ENCODE measurements at regions not wholly inside any gene's neighbourhood (a gene's known extent, or its start where the extent isn't known, plus 50 kb on each side); places are given as distances from the start of the nearest gene placed in this dataset.

- TF ChIP-seq ZNF282 (CRISPR knock-in tag; IDR thresholded peaks at IDR 0.05) (no peak), CCNT2 (IDR thresholded peaks at IDR 0.05; ENCODE audit: borderline replicate concordance, extremely low read depth, insufficient read length, low read depth, low read length) (peak; percentile 74), XRCC5 (IDR thresholded peaks at IDR 0.05; ENCODE audit: low read depth, low read length) (no peak), ZNF79 (CRISPR knock-in tag; IDR thresholded peaks at IDR 0.05; ENCODE audit: low read depth) (no peak), ATF6 (CRISPR knock-in tag; IDR thresholded peaks at IDR 0.05) (no peak), POLR2AphosphoS2 (IDR thresholded peaks at IDR 0.05; ENCODE audit: low read length) (no peak), CBFA2T3 (IDR thresholded peaks at IDR 0.05) (peak; percentile 91), ZNF586 (CRISPR knock-in tag; conservative IDR thresholded peaks at IDR 0.05) (no peak), POLR2B (IDR thresholded peaks at IDR 0.05; ENCODE audit: low read depth, partially characterized antibody) (no peak), GTF2E2 (tag; IDR thresholded peaks at IDR 0.05) (no peak), EHMT2 (IDR thresholded peaks at IDR 0.05) (no peak), KDM5B (IDR thresholded peaks at IDR 0.05; ENCODE audit: insufficient replicate concordance, low read depth, low read length) (no peak), HDAC2 (IDR thresholded peaks at IDR 0.05) (peak; percentile 81; the same call in 1 of the 2 replicates), PCBP1 (IDR thresholded peaks at IDR 0.05; ENCODE audit: low read depth, low read length, poor library complexity, severe bottlenecking) (no peak), PHF21A (IDR thresholded peaks at IDR 0.05; ENCODE audit: borderline replicate concordance, low read depth) (no peak), TAF1 (IDR thresholded peaks at IDR 0.05; ENCODE audit: control insufficient read depth, extremely low read depth, insufficient read depth, low read length, severe bottlenecking) (no peak), SMARCE1 (IDR thresholded peaks at IDR 0.05) (no peak), FOXO4 (CRISPR knock-in tag; IDR thresholded peaks at IDR 0.05) (no peak), NONO (IDR thresholded peaks at IDR 0.05; ENCODE audit: low read depth in 2 of 2, low read length in 1 of 2) (no peak), HIVEP1 (CRISPR knock-in tag; IDR thresholded peaks at IDR 0.05) (no peak), ZNF583 (CRISPR knock-in tag; IDR thresholded peaks at IDR 0.05) (no peak), CBFB (CRISPR knock-in tag; IDR thresholded peaks at IDR 0.05) (no peak), BCL6 (CRISPR knock-in tag; IDR thresholded peaks at IDR 0.05) (no peak)
- TF ChIP-seq, protein P1, sequence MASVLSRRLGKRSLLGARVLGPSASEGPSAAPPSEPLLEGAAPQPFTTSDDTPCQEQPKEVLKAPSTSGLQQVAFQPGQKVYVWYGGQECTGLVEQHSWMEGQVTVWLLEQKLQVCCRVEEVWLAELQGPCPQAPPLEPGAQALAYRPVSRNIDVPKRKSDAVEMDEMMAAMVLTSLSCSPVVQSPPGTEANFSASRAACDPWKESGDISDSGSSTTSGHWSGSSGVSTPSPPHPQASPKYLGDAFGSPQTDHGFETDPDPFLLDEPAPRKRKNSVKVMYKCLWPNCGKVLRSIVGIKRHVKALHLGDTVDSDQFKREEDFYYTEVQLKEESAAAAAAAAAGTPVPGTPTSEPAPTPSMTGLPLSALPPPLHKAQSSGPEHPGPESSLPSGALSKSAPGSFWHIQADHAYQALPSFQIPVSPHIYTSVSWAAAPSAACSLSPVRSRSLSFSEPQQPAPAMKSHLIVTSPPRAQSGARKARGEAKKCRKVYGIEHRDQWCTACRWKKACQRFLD (CRISPR knock-in tag; IDR thresholded peaks at IDR 0.05) = no peak
- TF ChIP-seq, protein P2, sequence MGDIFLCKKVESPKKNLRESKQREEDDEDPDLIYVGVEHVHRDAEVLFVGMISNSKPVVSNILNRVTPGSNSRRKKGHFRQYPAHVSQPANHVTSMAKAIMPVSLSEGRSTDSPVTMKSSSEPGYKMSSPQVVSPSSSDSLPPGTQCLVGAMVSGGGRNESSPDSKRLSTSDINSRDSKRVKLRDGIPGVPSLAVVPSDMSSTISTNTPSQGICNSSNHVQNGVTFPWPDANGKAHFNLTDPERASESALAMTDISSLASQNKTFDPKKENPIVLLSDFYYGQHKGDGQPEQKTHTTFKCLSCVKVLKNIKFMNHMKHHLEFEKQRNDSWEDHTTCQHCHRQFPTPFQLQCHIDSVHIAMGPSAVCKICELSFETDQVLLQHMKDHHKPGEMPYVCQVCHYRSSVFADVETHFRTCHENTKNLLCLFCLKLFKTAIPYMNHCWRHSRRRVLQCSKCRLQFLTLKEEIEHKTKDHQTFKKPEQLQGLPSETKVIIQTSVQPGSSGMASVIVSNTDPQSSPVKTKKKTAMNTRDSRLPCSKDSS (IDR thresholded peaks at IDR 0.05; ENCODE audit: low read depth, partially characterized antibody) = no peak
These were observed 131.9 kb upstream of the LYPLAL1 start (continued) for GRCh38 chr1:219041818-219042217.
